Thyroid gland (tissue), 4 donors: ENCODE measurements at regions not wholly inside any gene's neighbourhood (a gene's known extent, or its start where the extent isn't known, plus 50 kb on each side); places are given as distances from the start of the nearest gene placed in this dataset.

Experiments used
- CTCF ChIP-seq, 6 experiments: fragments of 200-600 bp in 3 of 6; fragments of 450-650 bp in 3 of 6; sonication (generic) in 3 of 6; IDR thresholded peaks; one replicate each; pipeline ENCODE4 v1.5.1; 2016 to 2019; ENCODE audit warnings: antibody characterized with exemption in 6 of 6, mild to moderate bottlenecking in 2 of 6, inconsistent platforms in 1 of 6, moderate library complexity in 1 of 6
- POLR2A ChIP-seq, 2 donors: fragments of 450-650 bp; IDR thresholded peaks; one replicate each; pipeline ENCODE4 v1.6.1; 2017; ENCODE audit warnings: antibody characterized with exemption in 2 of 2, mild to moderate bottlenecking in 2 of 2, moderate library complexity in 1 of 2

GRCh38 chr12:91868054-91868453 lies 277.6 kb downstream of the BTG1 start:
- TF ChIP-seq CTCF (IDR thresholded peaks at IDR 0.05) (no peak), POLR2A (IDR thresholded peaks at IDR 0.05) (no peak)
